SH-SY5Y (cell line): ENCODE measurements at regions not wholly inside any gene's neighbourhood (a gene's known extent, or its start where the extent isn't known, plus 50 kb on each side); places are given as distances from the start of the nearest gene placed in this dataset.

ENCODE experiments used
- GATA2 ChIP-seq: IDR thresholded peaks from 2 replicates; pipeline ENCODE4 v1.6.1; 2011; ENCODE audit warnings: mild to moderate bottlenecking, low read depth, low read length
- GATA3 ChIP-seq: IDR thresholded peaks from 2 replicates; pipeline ENCODE4 v1.6.1; 2011; ENCODE audit warnings: low read depth, mild to moderate bottlenecking, low read length, moderate library complexity

DNA sequence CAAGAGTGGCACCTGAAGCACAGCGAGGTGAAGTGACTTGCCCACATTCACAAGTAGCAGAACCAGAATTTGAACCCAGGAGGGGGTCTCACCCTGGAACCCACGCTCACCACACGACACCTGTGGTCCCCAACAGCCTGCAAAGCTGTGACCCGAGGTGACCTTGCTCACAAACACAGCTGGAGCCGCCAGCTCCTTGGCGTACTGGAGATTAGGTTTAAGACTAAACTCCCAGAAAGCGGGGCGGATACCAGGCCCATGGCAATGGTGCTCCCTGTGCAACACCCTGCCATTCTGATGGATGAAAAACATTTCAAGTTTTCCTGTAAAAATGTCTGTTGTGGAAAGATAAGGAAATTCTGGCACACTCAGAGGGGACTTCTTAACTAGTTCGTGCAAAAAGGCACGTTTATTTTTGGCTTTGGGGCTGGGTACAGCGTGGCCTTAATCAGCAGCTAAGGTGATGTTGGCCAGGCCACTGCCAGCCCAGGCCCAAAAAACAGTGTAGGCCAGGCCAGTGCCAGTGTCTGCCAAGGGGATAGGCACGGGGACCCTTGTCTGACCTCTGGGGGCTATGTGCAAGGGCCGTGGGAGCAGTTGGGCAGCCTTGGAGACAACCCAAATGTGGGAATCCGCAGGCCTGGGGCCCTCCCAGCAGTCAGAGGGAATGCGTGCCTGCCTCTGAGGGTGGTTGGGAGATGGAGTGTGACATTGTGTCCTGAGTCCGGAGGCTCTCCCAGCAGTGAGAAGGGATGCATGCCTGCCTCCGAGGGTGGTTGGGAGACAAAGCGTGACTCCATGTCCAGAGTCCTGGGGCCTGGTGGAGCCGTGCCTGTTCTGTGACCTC, 185.0 kb upstream of the HS6ST1 start:
- TF ChIP-seq GATA3 (no peak), GATA2 (no peak)

DNA sequence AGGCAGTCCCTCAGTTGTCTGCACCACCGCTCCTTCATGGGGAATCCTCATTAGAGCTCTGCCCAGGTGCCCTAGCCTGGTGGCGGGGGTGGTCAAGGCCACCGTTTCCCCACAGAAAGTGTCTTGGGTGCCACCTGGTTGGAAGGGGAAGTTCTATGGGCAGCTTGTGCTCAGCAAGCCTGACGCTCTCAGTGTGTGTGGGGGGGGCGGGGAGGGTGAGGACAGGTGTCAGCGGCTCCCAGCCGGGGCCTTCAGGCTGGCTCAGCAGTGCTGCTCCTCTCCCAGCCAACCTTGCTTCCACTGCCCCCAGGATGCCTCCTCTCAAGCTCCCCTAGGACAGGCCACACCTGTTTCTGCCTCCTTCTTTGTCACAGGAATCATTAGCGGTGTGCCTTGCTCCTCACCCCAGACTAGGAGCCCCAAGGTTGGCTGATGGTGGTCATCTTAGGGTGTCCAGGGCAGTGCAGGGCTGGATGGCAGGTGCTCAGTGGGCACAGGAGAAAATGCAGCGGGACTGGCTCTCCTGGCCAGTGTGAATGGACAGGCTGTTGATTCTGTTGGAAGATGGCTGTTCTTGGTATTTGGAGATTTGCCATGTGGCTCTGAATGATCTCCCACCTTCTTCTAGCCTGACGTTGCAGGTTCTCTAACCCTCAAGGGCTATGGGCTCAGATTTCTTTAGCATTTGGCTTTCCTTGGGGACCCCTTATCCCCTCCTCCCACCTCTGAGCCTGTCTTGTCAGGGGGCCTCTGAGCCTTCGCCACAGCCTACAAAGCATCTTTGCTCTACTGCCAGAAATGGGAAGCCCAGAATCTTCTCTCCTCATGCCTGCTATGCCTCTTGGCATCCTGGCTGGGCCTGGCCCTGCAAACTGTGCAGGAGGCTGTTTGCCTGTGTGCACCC, 185.8 kb upstream of the HS6ST1 start:
- TF ChIP-seq GATA2 (no peak), GATA3 (no peak)

DNA sequence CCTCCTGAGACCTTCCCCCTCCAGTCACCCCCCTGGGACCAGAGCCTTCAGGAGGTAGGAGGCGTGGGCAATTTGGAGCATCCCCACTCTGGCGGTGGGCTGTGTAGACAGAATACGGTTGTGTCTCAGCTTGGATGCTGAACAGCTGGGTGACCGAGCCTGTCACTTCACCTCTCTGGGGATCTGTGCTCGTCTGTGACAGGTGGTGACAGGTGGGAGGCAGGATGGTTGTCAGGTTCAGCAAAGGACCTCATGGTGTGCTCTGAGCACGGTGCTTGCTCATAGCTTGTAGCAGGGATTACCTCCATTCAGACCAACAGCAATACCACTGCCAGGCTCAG, 186.5 kb upstream of the HS6ST1 start:
- TF ChIP-seq GATA3 (no peak), GATA2 (no peak)

DNA sequence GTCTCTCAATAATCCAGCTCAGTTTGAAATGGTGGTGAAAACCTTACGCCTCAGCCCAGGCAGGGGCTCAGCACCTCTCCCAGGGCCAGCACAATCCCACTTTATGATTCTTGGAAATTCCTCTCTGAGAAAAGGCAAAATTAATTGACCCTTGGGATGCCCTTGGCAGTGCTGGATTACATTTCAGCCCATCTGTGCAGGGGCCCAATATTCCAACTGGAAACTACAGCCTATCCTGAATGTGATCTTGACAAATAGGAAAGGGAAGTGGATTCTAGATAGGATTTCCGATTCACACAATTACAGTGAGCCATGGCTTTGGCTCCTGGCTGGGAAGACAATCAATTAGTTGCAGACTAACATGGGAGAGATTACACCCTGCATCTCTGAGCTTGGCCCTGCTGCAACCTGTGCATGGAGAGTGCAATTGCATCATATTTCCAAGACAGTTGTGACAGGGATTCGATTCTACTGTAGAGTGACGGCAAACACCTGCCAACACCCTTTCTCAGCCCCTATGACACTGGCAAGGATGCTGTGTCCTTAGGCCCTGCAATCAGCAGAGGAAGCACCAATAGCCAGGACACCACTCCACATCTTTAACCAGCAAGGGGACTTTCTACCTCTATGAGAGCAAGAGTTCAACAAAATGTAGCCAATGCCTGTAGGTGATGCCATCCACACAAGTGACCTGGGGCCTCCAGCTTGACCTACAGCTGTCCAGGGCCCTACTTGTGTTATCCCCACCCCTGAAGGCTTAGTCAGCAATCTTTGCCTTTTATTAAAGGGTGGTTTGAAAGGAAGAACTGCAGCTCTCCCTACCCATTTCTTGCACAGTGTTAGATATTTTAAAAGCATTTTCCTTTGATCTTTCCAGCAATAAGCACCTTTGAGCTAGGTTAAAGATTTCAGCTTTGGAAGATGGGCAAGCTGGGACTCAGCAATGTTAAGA, 187.2 kb upstream of the HS6ST1 start:
- no peak for TF ChIP-seq GATA3
- no peak for TF ChIP-seq GATA2

DNA sequence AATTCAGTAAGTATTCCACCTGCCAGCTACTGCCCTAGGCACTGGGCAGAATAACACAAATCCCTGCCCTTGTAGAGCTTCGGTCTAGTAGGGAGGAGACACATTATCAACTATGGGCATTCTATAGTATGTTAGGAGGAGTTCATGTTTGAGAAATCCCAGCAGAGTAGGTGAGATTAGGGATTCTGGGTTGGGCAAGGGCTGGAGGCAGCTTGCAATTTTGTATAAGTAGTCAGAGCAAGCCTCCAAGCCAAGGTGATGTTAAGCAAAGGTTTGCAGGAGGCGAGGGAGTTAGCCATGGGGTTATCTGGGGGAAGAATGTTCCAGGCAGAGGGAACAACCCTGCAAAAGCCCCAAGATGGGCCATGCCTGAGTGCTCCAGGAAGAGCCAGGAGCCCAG, 187.9 kb upstream of the HS6ST1 start:
- TF ChIP-seq GATA2 = no peak
- no peak for TF ChIP-seq GATA3

DNA sequence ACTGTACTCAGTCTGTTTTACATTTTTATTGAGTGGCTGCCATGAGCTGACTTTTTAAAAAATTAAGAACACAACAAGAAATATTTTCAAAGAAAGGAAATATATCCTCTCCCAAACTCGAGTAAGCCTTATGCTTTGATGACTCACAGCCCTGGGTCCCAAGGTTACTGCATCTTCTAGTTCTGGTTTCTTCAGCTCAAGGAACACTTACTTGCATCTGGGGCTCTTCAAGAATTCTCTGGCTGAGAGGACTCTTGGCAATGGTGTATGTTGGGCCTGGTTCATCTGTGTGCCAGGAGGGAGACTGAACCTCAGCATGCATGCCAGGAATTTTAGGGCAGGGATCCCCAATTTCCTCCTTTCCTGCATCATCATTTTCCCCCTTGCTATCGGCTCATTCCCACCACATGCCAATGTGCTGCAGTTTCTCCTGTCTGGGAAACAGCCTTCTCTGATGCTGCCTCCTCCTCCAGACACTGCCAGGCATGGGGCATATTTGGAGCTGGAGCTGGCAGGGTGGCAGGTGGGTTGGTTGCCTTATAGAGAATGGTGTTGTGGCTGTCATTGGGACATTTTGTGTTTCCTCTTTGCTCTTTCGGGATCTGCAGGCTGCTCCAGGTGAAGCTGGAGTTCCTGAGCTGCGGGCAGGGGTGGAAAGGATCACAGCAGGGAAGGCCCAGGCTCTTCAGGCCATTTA, 192.2 kb upstream of the HS6ST1 start:
- TF ChIP-seq GATA2 (no peak), GATA3 (no peak)

DNA sequence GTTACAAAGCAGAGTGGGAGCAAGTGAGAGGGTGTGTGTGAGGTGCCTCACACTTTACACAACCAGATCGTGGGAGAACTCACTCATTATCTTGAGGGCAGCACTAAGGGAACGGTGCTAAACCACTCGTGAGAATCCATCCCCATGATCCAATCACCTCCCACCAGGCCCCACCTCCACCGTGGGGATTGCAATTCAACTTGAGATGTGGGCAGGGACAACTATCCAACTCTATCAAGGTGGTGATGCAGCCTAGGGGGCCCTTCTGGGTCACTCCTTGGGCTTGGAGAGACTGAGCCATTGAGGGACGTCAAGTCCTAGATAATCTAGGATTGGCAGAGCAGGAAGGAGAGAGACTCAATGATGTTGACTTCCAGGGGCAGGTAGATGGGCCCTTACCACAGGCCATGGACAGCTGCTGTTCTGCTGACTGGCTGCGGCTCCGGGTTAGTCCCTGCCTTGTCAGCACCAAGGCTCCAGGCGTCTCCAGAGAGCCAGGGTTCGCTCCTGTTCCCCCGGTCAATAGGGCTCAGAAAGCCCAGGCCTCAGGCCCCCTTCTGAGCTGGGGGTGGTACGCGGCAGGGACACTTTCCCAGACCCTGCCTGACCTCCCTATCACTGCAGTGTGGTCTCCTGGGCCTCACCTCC, 193.2 kb upstream of the HS6ST1 start:
- TF ChIP-seq GATA2 (no peak), GATA3 (no peak)

DNA sequence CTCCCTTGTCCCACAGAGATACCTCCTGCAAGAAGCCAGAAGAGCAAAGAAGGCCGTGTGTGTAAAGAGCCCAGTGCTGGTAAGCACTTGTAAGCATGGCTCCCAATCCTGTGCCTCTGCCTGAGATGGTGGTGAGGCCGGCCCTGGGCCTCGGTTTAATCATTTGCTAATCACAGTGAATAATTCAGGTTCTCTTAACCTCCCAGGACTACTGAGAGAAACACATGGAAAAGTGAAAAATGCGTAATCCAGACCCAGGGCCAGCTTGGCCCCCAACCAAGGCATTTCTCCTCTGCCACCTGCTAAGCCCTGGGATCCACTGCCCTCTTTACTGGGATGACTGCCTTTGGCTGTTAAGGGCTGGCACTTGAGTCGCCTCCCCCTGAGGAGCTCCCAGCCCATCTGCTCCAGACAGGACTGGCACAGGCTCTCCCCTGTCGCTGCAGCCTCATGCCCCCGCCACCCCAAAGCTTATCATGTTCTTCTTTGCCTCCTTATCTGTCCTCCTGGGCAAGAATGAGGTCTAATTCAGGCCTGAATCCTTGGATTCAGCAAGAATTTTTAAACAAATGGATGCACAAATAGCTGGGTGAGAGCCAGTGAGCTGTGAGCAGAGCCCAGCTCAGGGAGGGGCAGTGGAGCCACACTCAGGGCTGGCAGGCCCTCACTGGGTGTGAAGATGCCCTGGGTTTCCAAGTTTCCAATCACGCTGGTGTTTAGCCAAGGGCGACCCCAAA, 193.9 kb upstream of the HS6ST1 start:
- no peak for TF ChIP-seq GATA3
- TF ChIP-seq GATA2 = no peak

DNA sequence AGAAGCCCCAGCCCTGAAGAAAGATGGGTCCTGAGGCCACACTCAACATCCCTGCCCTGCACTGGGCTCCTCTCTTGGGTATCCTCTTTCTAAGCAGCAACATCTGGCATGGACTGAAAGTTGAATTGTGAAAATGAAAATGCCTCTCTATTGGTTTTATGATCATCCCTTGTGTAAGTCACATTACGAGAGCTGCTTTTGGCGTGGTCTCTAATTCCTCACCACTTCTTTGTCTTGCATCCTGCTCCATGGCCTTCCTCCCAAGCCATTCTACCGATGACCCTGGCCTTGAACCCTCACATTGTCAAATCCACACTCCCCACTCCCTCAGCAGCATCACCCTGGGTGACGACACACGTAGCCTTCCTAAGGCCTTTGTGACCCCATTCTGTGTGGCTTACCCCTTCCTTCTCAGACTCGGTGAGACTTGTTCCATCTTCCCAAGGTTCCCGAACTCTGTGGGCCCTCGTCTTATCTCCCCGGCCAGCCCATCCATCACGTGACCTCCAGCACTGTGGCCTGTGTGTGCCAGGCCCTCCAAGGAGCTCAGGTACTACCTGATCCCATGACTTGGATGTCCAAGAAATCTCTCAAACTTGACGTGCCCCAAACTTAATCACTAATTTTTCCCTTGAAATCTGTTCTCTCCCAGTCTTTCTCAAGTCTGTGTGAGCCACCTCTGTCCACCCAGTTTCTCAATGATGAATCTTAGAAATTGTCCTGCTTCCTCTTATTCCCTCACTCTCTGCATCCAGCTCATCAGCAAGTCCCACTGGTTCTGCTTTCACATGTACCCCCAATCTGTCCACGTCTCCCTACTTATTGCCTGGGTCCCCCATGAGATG, 194.7 kb upstream of the HS6ST1 start:
- TF ChIP-seq GATA3 = no peak
- no peak for TF ChIP-seq GATA2

DNA sequence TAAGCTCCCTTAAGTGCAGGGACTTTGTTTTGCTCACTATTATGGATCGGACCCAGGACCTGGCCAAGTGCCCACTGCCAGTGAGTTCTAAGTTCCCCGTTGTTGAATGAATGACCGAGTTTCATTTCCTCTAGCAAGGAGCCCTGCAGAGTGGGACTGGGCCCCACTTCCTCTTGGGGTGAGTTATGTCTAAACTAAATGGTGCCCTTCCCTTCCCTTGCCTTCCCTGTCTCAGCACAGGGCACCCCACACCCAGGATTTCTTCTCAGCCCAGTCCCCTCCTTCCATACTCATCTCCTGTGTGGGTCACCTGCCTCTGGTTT, 195.3 kb upstream of the HS6ST1 start:
- TF ChIP-seq GATA2 (no peak), GATA3 (no peak)

DNA sequence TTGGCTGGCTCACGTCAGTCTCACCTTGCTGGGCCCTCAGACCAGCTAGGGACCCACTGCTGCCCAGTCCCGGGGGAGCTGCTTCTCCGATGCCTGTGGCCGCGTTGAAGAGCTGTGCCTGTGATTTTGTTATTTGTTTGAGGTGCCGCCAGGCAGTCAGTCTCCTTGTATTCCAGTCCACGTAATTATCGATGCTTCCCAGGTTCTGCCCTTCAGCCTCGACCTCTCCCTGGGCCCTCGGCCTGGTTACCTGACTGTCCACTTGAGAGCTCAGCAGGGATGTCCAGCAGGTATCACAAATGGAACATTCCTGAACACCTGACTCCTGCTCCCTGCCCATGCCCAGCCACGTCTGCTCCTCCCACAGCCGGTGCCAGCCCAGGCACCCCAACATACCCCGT, 195.9 kb upstream of the HS6ST1 start:
- TF ChIP-seq GATA3 (no peak), GATA2 (no peak)

DNA sequence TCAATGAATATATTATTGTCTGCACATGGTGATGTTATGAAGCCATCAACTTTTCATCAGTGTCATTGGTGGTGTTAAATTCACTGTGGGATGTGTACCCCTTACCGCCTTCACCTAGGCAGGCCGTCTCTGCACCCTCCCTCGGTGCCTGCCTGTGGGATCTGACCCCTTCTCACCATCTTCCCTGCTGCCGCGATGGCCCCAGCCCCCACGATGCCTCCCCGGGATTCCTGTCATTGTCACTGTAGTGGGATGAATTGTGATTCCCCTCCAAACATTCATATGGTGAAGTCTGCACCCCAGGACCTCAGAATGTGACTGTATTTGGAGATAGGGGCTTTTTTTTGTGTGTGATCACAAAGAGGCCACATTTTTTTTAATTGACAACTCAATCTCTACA, 198.3 kb upstream of the HS6ST1 start:
- TF ChIP-seq GATA2 (no peak), GATA3 (no peak)
